Lower leg skin (tissue), 3 donors: ENCODE measurements at regions not wholly inside any gene's neighbourhood (a gene's known extent, or its start where the extent isn't known, plus 50 kb on each side); places are given as distances from the start of the nearest gene placed in this dataset.

Source experiments
- CTCF ChIP-seq, 3 donors: fragments of 450-650 bp; IDR thresholded peaks; one replicate each; pipeline ENCODE4 v1.5.1; 2016; ENCODE audit warnings: antibody characterized with exemption in 3 of 3, mild to moderate bottlenecking in 3 of 3, moderate library complexity in 2 of 3
- POLR2A ChIP-seq, 2 donors: fragments of 450-650 bp; IDR thresholded peaks; one replicate each; pipeline ENCODE4 v1.6.1; 2016 to 2017; ENCODE audit warnings: antibody characterized with exemption in 2 of 2, mild to moderate bottlenecking in 1 of 2, moderate library complexity in 1 of 2

GRCh38 chr4:123916821-123917220, 520.2 kb downstream of the SPRY1 start:
- TF ChIP-seq CTCF (IDR thresholded peaks at IDR 0.05): no peak
- TF ChIP-seq POLR2A (IDR thresholded peaks at IDR 0.05): no peak
